ENCODE measurements at regions not wholly inside any gene's neighbourhood (a gene's known extent, or its start where the extent isn't known, plus 50 kb on each side); places are given as distances from the start of the nearest gene placed in this dataset.

- Histone ChIP-seq H3K27me3 (ENCODE audit: insufficient read depth, poor library complexity, severe bottlenecking) (no peaks in the 10 kb centered on the region), H3K4me3 (replicated peaks; ENCODE audit: insufficient read depth, low read length) (no peak overlapping the region), H3K27ac (replicated peaks) (no peak overlapping the region)
- TF ChIP-seq POLR2AphosphoS5 (IDR thresholded peaks at IDR 0.05; ENCODE audit: low read depth): no peak
- TF ChIP-seq REST (IDR thresholded peaks at IDR 0.05; ENCODE audit: insufficient replicate concordance, low read depth): no peak
- no peak for TF ChIP-seq SPI1 (IDR thresholded peaks at IDR 0.05; ENCODE audit: borderline replicate concordance, low read depth)
- no peak for TF ChIP-seq GABPA (IDR thresholded peaks at IDR 0.05; ENCODE audit: low read depth)
- no peak for DNase-seq (ENCODE audit: low read depth in 1 of 2, low spot score in 1 of 2)
These were observed 661.0 kb upstream of the MIR17HG start for GRCh38 chr13:90686442-90686841.

GRCh38 chr13:90689111-90689510, 658.4 kb upstream of the MIR17HG start:
- Histone ChIP-seq H3K4me3 (replicated peaks; ENCODE audit: insufficient read depth, low read length) (no peak overlapping the region), H3K27ac (replicated peaks) (no peak overlapping the region), H3K27me3 (ENCODE audit: insufficient read depth, poor library complexity, severe bottlenecking) (no peaks in the 10 kb centered on the region)
- DNase-seq (ENCODE audit: low read depth in 1 of 2, low spot score in 1 of 2): no peak
- no peak for TF ChIP-seq GABPA (IDR thresholded peaks at IDR 0.05; ENCODE audit: low read depth)
- no peak for TF ChIP-seq CTCF (IDR thresholded peaks at IDR 0.05; ENCODE audit: insufficient read depth, low read length)
- TF ChIP-seq REST (IDR thresholded peaks at IDR 0.05; ENCODE audit: insufficient replicate concordance, low read depth): no peak
- TF ChIP-seq POLR2AphosphoS5 (IDR thresholded peaks at IDR 0.05; ENCODE audit: low read depth): no peak
- TF ChIP-seq SPI1 (IDR thresholded peaks at IDR 0.05; ENCODE audit: borderline replicate concordance, low read depth): no peak

GRCh38 chr13:90690458-90691080, 656.9 kb upstream of the MIR17HG start:
- no peak for DNase-seq (ENCODE audit: low read depth in 1 of 2, low spot score in 1 of 2)
- Histone ChIP-seq H3K4me3 (replicated peaks; ENCODE audit: insufficient read depth, low read length) (no peak overlapping the region), H3K27ac (replicated peaks) (no peak overlapping the region), H3K27me3 (ENCODE audit: insufficient read depth, poor library complexity, severe bottlenecking) (no peaks in the 10 kb centered on the region)
- no peak for TF ChIP-seq GABPA (IDR thresholded peaks at IDR 0.05; ENCODE audit: low read depth)
- TF ChIP-seq POLR2AphosphoS5 (IDR thresholded peaks at IDR 0.05; ENCODE audit: low read depth): no peak
- TF ChIP-seq REST (IDR thresholded peaks at IDR 0.05; ENCODE audit: insufficient replicate concordance, low read depth): no peak
- no peak for TF ChIP-seq SPI1 (IDR thresholded peaks at IDR 0.05; ENCODE audit: borderline replicate concordance, low read depth)
- no peak for TF ChIP-seq CTCF (IDR thresholded peaks at IDR 0.05; ENCODE audit: insufficient read depth, low read length)
